HCT116 (cell line): ENCODE measurements at regions not wholly inside any gene's neighbourhood (a gene's known extent, or its start where the extent isn't known, plus 50 kb on each side); places are given as distances from the start of the nearest gene placed in this dataset.

Source experiments
- ATAC-seq: fragments of 200-7000 bp; cut with Tn5 transposase; 2 replicates; pipeline ENCODE4 v1.9.1; 2020; ENCODE audit warnings: mild to moderate bottlenecking, moderate library complexity
- BruUV-seq: library from RNA; stranded (reverse); fragments of 400-500 nt; replicated peaks from 2 replicates; lab custom pipeline; 2021; lab: Mats Ljungman, UMichigan
- CTCF ChIA-PET: fragments of 300-600 bp; sonication (Branson Sonifier 250); formaldehyde crosslinking; loops from one replicate; lab custom pipeline; 2021; ENCODE audit warnings: antibody characterized with exemption; lab: Charles Lee
- POLR2A ChIA-PET: fragments of 300-600, 350-600 bp; sonication (Branson Sonifier 250); formaldehyde crosslinking; loops from one replicate; lab custom pipeline; 2021; ENCODE audit warnings: antibody characterized with exemption; lab: Charles Lee
- RAD21 ChIA-PET, 2 experiments: fragments of 300-600 bp; sonication (Branson Sonifier 250); formaldehyde crosslinking; loops; one replicate each; lab custom pipeline; 2023; ENCODE audit warnings: low total read pairs in 2 of 2; ENCODE audit not compliant: uncharacterized antibody in 2 of 2, unreplicated experiment in 2 of 2, low non-redundant PET in 1 of 2; lab: Charles Lee
- DNase-seq: peaks from one replicate; pipeline ENCODE4 v3.0.0-alpha.2; 2010; ENCODE audit warnings: low read depth, low spot score
- H2AFZ ChIP-seq: fragments of 200-600 bp; shearing (Covaris generic), sonication (generic); 2 replicates; pipeline ENCODE4 v1.6.1; 2017; ENCODE audit warnings: low read depth, mixed run types, mixed read lengths, antibody characterized with exemption, low read length; ENCODE audit not compliant: poor library complexity, severe bottlenecking
- H3K27ac ChIP-seq: 2 replicates; pipeline ENCODE4 v1.5.1; 2012; ENCODE audit warnings: low read depth, low read length
- H3K27me3 ChIP-seq: fragments of 200-600 bp; sonication (generic); 2 replicates; pipeline ENCODE4 v1.6.1; 2016; ENCODE audit warnings: mixed run types, low read length, mixed read lengths; ENCODE audit not compliant: insufficient read depth
- H3K36me3 ChIP-seq, 2 experiments: fragments of 200-500 bp in 1 of 2; fragments of 200-600 bp in 1 of 2; sonication (Bioruptor generic) in 1 of 2; sonication (generic) in 1 of 2; 2 replicates each; pipeline versions ENCODE4 v1.5.1 to v1.6.1; 2014 to 2016; ENCODE audit warnings: low read length in 2 of 2, inconsistent platforms in 1 of 2, mixed read lengths in 1 of 2, mixed run types in 1 of 2; ENCODE audit not compliant: insufficient read depth in 2 of 2, control insufficient read depth in 1 of 2
- H3K4me1 ChIP-seq, 2 experiments: fragments of 200-600 bp in 1 of 2; sonication (generic) in 1 of 2; 2 replicates each; pipeline versions ENCODE4 v1.5.1 to v1.6.1; 2012 to 2017; ENCODE audit warnings: low read length in 2 of 2, inconsistent platforms in 1 of 2, mild to moderate bottlenecking in 1 of 2, mixed read lengths in 1 of 2, mixed run types in 1 of 2, moderate library complexity in 1 of 2; ENCODE audit not compliant: insufficient read depth in 2 of 2, control insufficient read depth in 1 of 2
- H3K4me2 ChIP-seq: fragments of 200-600 bp; sonication (generic); 2 replicates; pipeline ENCODE4 v1.6.1; 2017; ENCODE audit warnings: mixed run types, low read length, mixed read lengths
- H3K4me3 ChIP-seq, 2 experiments: fragments of 200-600 bp in 1 of 2; sonication (generic) in 1 of 2; replicated peaks in 1 of 2; 2 replicates each; pipeline ENCODE4 v1.5.1; 2011 to 2016; ENCODE audit warnings: low read length in 2 of 2, control low read depth in 1 of 2, low read depth in 1 of 2, mild to moderate bottlenecking in 1 of 2, mixed read lengths in 1 of 2, mixed run types in 1 of 2
- H3K79me2 ChIP-seq: fragments of 200-600 bp; sonication (generic); 2 replicates; pipeline ENCODE4 v1.6.1; 2017; ENCODE audit warnings: mild to moderate bottlenecking, mixed run types, low read length, moderate library complexity, mixed read lengths; ENCODE audit not compliant: insufficient read depth
- H3K9ac ChIP-seq: fragments of 200-600 bp; sonication (generic); 2 replicates; pipeline ENCODE4 v1.6.1; 2016; ENCODE audit warnings: low read length, mixed read lengths
- H3K9me2 ChIP-seq: fragments of 200-600 bp; sonication (generic), shearing (Covaris generic); 2 replicates; pipeline ENCODE4 v1.6.1; 2017; ENCODE audit warnings: mixed run types, mild to moderate bottlenecking, moderate library complexity; ENCODE audit not compliant: insufficient read depth
- H3K9me3 ChIP-seq, 2 experiments: fragments of 200-500 bp in 1 of 2; fragments of 200-600 bp in 1 of 2; sonication (Bioruptor generic) in 1 of 2; sonication (generic) in 1 of 2; 2 replicates each; pipeline ENCODE4 v1.6.1; 2014 to 2017; ENCODE audit warnings: low read length in 2 of 2, mixed read lengths in 2 of 2, inconsistent platforms in 1 of 2, low read depth in 1 of 2, mild to moderate bottlenecking in 1 of 2, mixed run types in 1 of 2, moderate library complexity in 1 of 2; ENCODE audit not compliant: control insufficient read depth in 1 of 2, insufficient read depth in 1 of 2
- H4K20me1 ChIP-seq: fragments of 200-600 bp; sonication (generic), shearing (Covaris generic); 2 replicates; pipeline ENCODE4 v1.6.1; 2017; ENCODE audit warnings: mixed run types, mild to moderate bottlenecking, moderate library complexity; ENCODE audit not compliant: insufficient read depth
- CBX3 ChIP-seq: IDR thresholded peaks from 2 replicates; pipeline ENCODE4 v1.6.1; 2012; ENCODE audit warnings: low read depth
- CEBPB ChIP-seq: IDR thresholded peaks from 2 replicates; pipeline ENCODE4 v1.6.1; 2012; ENCODE audit warnings: low read depth
- CTCF ChIP-seq, 3 experiments: fragments of 200-600 bp in 1 of 3; sonication (generic) in 1 of 3; IDR thresholded peaks in 2 of 3; conservative IDR thresholded peaks in 1 of 3; 2 replicates each; pipeline ENCODE4 v1.5.1; 2012 to 2017; ENCODE audit warnings: low read depth in 2 of 3, low read length in 2 of 3, antibody characterized with exemption in 1 of 3, borderline replicate concordance in 1 of 3, control low read depth in 1 of 3, mild to moderate bottlenecking in 1 of 3, mixed read lengths in 1 of 3, mixed run types in 1 of 3, moderate library complexity in 1 of 3; ENCODE audit not compliant: insufficient read depth in 1 of 3
- EGR1 ChIP-seq: IDR thresholded peaks from 2 replicates; pipeline ENCODE4 v1.6.1; 2012; ENCODE audit warnings: low read depth
- EZH2phosphoT487 ChIP-seq: fragments of 200-600 bp; IDR thresholded peaks from 2 replicates; pipeline ENCODE4 v1.6.1; 2018; ENCODE audit warnings: antibody characterized with exemption, borderline replicate concordance
- JUND ChIP-seq: IDR thresholded peaks from 2 replicates; pipeline ENCODE4 v1.6.1; 2012
- POLR2A ChIP-seq: IDR thresholded peaks from 2 replicates; pipeline ENCODE4 v1.7.0; 2011; ENCODE audit warnings: borderline replicate concordance; ENCODE audit not compliant: insufficient read depth, insufficient read length; ENCODE audit errors: extremely low read depth
- POLR2AphosphoS5 ChIP-seq: IDR thresholded peaks from 2 replicates; pipeline ENCODE4 v1.6.1; 2011; ENCODE audit warnings: mild to moderate bottlenecking, low read depth, low read length, moderate library complexity
- SIN3A ChIP-seq: IDR thresholded peaks from 2 replicates; pipeline ENCODE4 v1.6.1; 2012; ENCODE audit warnings: low read depth
- SP1 ChIP-seq: IDR thresholded peaks from 2 replicates; pipeline ENCODE4 v1.6.1; 2012; ENCODE audit warnings: low read depth
- SRF ChIP-seq: IDR thresholded peaks from 2 replicates; pipeline ENCODE4 v1.6.1; 2012; ENCODE audit warnings: low read depth
- YY1 ChIP-seq: IDR thresholded peaks from 2 replicates; pipeline ENCODE4 v1.6.1; 2011; ENCODE audit warnings: low read length, low read depth, moderate library complexity, mild to moderate bottlenecking; ENCODE audit not compliant: insufficient replicate concordance; ENCODE audit errors: extremely low read depth
- intact Hi-C: fragments of 100-400 bp; cut with micrococcal nuclease; formaldehyde crosslinking; loops from 2 replicates; pipeline ENCODE4 v1.10.0; 2022
- TF ChIP-seq, protein P1 (sequence below): IDR thresholded peaks from 2 replicates; pipeline ENCODE4 v1.6.1; 2012

GRCh38 chr2:126972279-126972626 is 73.6 kb downstream of the TEX51 start:
- CTCF ChIA-PET: interaction anchor here (0.8 to 2.5 kb wide), 11 partner anchors 25 to 445 kb away, joined by 3 to 31 read pairs (median 4); no protein-coding TSS in a partner anchor
- Histone ChIP-seq H3K4me3 (peak overlapping the region in 1 of 2 experiments; percentile 46; a peak in 1 of 4 replicates), H3K27ac (no peak overlapping the region), H3K9me2 (no peaks in the 10 kb centered on the region), H4K20me1 (no peaks in the 10 kb centered on the region), H3K4me1 (peaks cover 2 to 12% of the 10 kb centered on the region in 2 experiments; a peak in 2 of 4 replicates), H3K36me3 (no peaks in the 10 kb centered on the region), H3K9me3 (no peaks in the 10 kb centered on the region), H2AFZ (no peak overlapping the region), H3K79me2 (no peaks in the 10 kb centered on the region), H3K27me3 (peaks cover 26% of the 10 kb centered on the region; the same call in 1 of the 2 replicates), H3K9ac (no peak overlapping the region), H3K4me2 (peak overlapping the region; percentile 86)
- RAD21 ChIA-PET: interaction anchor here in 1 of 2 experiments (0.6 kb wide), 1 partner anchor 99 kb away, joined by 3 read pairs; no protein-coding TSS in a partner anchor
- TF ChIP-seq CTCF (IDR thresholded peaks at IDR 0.05 in 2 of 3, conservative IDR thresholded peaks at IDR 0.05 in 1 of 3; ENCODE audit: borderline replicate concordance in 1 of 3, insufficient read depth in 1 of 3, low read depth in 2 of 3, low read length in 2 of 3): peak in 1 of 3 experiments; percentile 5; a peak in 1 of 6 replicates
- no peak for TF ChIP-seq POLR2AphosphoS5
- no peak for TF ChIP-seq JUND
- ATAC-seq (no peak), DNase-seq (no peak)
- BruUV-seq: no TSS peak
- intact Hi-C loops: loop anchor here (5.0 to 10.0 kb wide), 2 partner anchors 197 to 445 kb away; no protein-coding TSS in a partner anchor
- POLR2A ChIA-PET: no interaction called here

DNA sequence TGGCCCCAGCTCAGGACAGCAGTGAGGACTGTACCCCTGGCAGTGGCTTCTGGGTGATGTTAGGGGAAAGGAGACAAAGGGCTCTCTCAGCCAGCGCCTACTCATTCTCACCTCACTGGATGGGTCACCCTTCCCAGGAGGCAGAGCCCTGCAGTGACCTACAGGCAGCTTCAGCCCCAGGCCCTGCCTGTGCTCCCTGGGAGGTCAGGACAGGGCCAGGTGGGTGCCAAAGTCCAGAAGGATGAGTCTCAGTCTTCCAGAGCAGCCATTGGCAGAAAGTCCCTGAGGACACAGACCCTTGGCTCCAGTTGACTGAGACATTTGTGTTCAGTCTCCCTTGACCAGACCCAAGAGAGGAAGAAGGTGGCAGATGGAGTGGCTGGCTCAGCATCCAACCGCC is 75.1 kb downstream of the TEX51 start:
- ATAC-seq (no peak), DNase-seq (no peak)
- H3K9me2 ChIP-seq: no peaks in the 10 kb centered on the region
- H3K9me3 ChIP-seq: no peaks in the 10 kb centered on the region
- peaks cover 20% of the 10 kb centered on the region; the same call in 1 of the 2 replicates for H3K27me3 ChIP-seq
- ChIA-PET CTCF (no interaction called here), POLR2A (no interaction called here), RAD21 (no interaction called here)
- no TSS peak for BruUV-seq
- TF ChIP-seq CBX3 (no peak), SP1 (no peak), CEBPB (no peak), CTCF (IDR thresholded peaks at IDR 0.05 in 2 of 3, conservative IDR thresholded peaks at IDR 0.05 in 1 of 3; ENCODE audit: borderline replicate concordance in 1 of 3, insufficient read depth in 1 of 3, low read depth in 2 of 3, low read length in 2 of 3) (no peak), POLR2A (no peak), SIN3A (no peak), EZH2phosphoT487 (no peak), EGR1 (no peak), SRF (no peak), YY1 (no peak)
- TF ChIP-seq, protein P1, sequence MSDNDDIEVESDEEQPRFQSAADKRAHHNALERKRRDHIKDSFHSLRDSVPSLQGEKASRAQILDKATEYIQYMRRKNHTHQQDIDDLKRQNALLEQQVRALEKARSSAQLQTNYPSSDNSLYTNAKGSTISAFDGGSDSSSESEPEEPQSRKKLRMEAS: no peak
- H3K79me2 ChIP-seq: no peaks in the 10 kb centered on the region
- H3K27ac ChIP-seq: no peak overlapping the region
- no peaks in the 10 kb centered on the region for H3K36me3 ChIP-seq
- H4K20me1 ChIP-seq: no peaks in the 10 kb centered on the region
- no peak overlapping the region for H3K4me2 ChIP-seq
- no peak overlapping the region for H3K4me3 ChIP-seq
- intact Hi-C loops: loop anchor here (5.0 to 10.0 kb wide), 2 partner anchors 199 to 446 kb away; no protein-coding TSS in a partner anchor
- H3K9ac ChIP-seq: no peak overlapping the region
- H2AFZ ChIP-seq: no peak overlapping the region
- H3K4me1 ChIP-seq: peaks cover 2 to 12% of the 10 kb centered on the region in 2 experiments; a peak in 2 of 4 replicates
